H9 (cell line): ENCODE measurements at regions not wholly inside any gene's neighbourhood (a gene's known extent, or its start where the extent isn't known, plus 50 kb on each side); places are given as distances from the start of the nearest gene placed in this dataset.

Experiments
- DNase-seq: peaks from one replicate; pipeline ENCODE4 v3.0.0-alpha.2; 2017
- H2AFZ ChIP-seq: one replicate; pipeline ENCODE4 v1.6.1; 2013; ENCODE audit warnings: mild to moderate bottlenecking, low read length, control low read depth, moderate library complexity
- H2AK5ac ChIP-seq: 2 replicates; pipeline ENCODE4 v1.6.1; 2013; ENCODE audit warnings: low read length, control low read depth, mixed read lengths; ENCODE audit not compliant: insufficient read length
- H2BK120ac ChIP-seq: one replicate; pipeline ENCODE4 v1.6.1; 2013; ENCODE audit warnings: low read depth, mild to moderate bottlenecking, low read length, control low read depth, inconsistent platforms; ENCODE audit not compliant: poor library complexity, severe bottlenecking
- H2BK12ac ChIP-seq: 2 replicates; pipeline ENCODE4 v1.6.1; 2013; ENCODE audit warnings: low read length, control low read depth, mixed read lengths, low read depth; ENCODE audit not compliant: insufficient read length
- H2BK15ac ChIP-seq: 2 replicates; pipeline ENCODE4 v1.6.1; 2013; ENCODE audit warnings: low read depth, low read length, control low read depth
- H2BK20ac ChIP-seq: one replicate; pipeline ENCODE4 v1.6.1; 2013; ENCODE audit warnings: low read depth, mild to moderate bottlenecking, low read length, control low read depth, inconsistent platforms; ENCODE audit not compliant: poor library complexity, severe bottlenecking
- H2BK5ac ChIP-seq: 2 replicates; pipeline ENCODE4 v1.6.1; 2013; ENCODE audit warnings: low read length, control low read depth, mixed read lengths; ENCODE audit not compliant: insufficient read length
- H3K14ac ChIP-seq: 2 replicates; pipeline ENCODE4 v1.6.1; 2013; ENCODE audit warnings: low read length, control low read depth; ENCODE audit not compliant: insufficient read depth
- H3K18ac ChIP-seq: 2 replicates; pipeline ENCODE4 v1.6.1; 2013; ENCODE audit warnings: low read depth, mild to moderate bottlenecking, mixed read lengths, low read length, control low read depth; ENCODE audit not compliant: insufficient read length
- H3K23ac ChIP-seq: 2 replicates; pipeline ENCODE4 v1.6.1; 2013; ENCODE audit warnings: low read length, control low read depth, mixed read lengths, low read depth; ENCODE audit not compliant: insufficient read length
- H3K23me2 ChIP-seq: 2 replicates; pipeline ENCODE4 v1.6.1; 2013; ENCODE audit warnings: low read depth, mild to moderate bottlenecking, mixed read lengths, low read length, control low read depth; ENCODE audit not compliant: insufficient read length, poor library complexity, severe bottlenecking
- H3K27ac ChIP-seq: 2 replicates; pipeline ENCODE4 v1.5.1; 2013; ENCODE audit warnings: low read length, control low read depth, mixed read lengths, low read depth; ENCODE audit not compliant: insufficient read length
- H3K27me3 ChIP-seq: 2 replicates; pipeline ENCODE4 v1.6.1; 2013; ENCODE audit warnings: low read length, control low read depth, inconsistent platforms; ENCODE audit not compliant: insufficient read depth
- H3K4ac ChIP-seq: 2 replicates; pipeline ENCODE4 v1.6.1; 2013; ENCODE audit warnings: low read depth, mild to moderate bottlenecking, control low read depth, inconsistent platforms, low read length, moderate library complexity
- H3K4me1 ChIP-seq: 2 replicates; pipeline ENCODE4 v1.6.1; 2013; ENCODE audit warnings: low read length, control low read depth, inconsistent platforms; ENCODE audit not compliant: insufficient read depth
- H3K4me2 ChIP-seq: 2 replicates; pipeline ENCODE4 v1.6.1; 2013; ENCODE audit warnings: low read length, control low read depth, mixed read lengths; ENCODE audit not compliant: insufficient read length, insufficient read depth
- H3K56ac ChIP-seq: 2 replicates; pipeline ENCODE4 v1.6.1; 2013; ENCODE audit warnings: low read depth, mild to moderate bottlenecking, mixed read lengths, low read length, control low read depth; ENCODE audit not compliant: insufficient read length
- H3K79me1 ChIP-seq: 2 replicates; pipeline ENCODE4 v1.6.1; 2013; ENCODE audit warnings: low read depth, mild to moderate bottlenecking, moderate library complexity, low read length, control low read depth, inconsistent platforms; ENCODE audit not compliant: insufficient read depth, poor library complexity, severe bottlenecking
- H3K79me2 ChIP-seq: 2 replicates; pipeline ENCODE4 v1.6.1; 2013; ENCODE audit warnings: low read length, control low read depth, inconsistent platforms; ENCODE audit not compliant: insufficient read depth
- H3K9ac ChIP-seq: 2 replicates; pipeline ENCODE4 v1.6.1; 2013; ENCODE audit warnings: low read length, control low read depth, mixed read lengths; ENCODE audit not compliant: insufficient read length; ENCODE audit errors: extremely low read depth
- H3K9me3 ChIP-seq: one replicate; pipeline ENCODE4 v1.6.1; 2013; ENCODE audit warnings: low read depth, low read length, inconsistent platforms; ENCODE audit not compliant: control insufficient read depth
- H3T11ph ChIP-seq: one replicate; pipeline ENCODE4 v1.6.1; 2013; ENCODE audit warnings: mild to moderate bottlenecking, low read length, control low read depth, inconsistent platforms
- H4K20me1 ChIP-seq: one replicate; pipeline ENCODE4 v1.6.1; 2013; ENCODE audit not compliant: control insufficient read depth, insufficient read length, insufficient read depth
- H4K5ac ChIP-seq: 2 replicates; pipeline ENCODE4 v1.6.1; 2013; ENCODE audit warnings: low read depth, mild to moderate bottlenecking, mixed read lengths, low read length, control low read depth; ENCODE audit not compliant: insufficient read length
- H4K8ac ChIP-seq: replicated peaks from 2 replicates; pipeline ENCODE4 v1.6.1; 2013; ENCODE audit warnings: low read length, control low read depth, mixed read lengths, low read depth; ENCODE audit not compliant: insufficient read length
- H4K91ac ChIP-seq: 2 replicates; pipeline ENCODE4 v1.6.1; 2013; ENCODE audit warnings: low read depth, mild to moderate bottlenecking, moderate library complexity, mixed read lengths, low read length, control low read depth; ENCODE audit not compliant: insufficient read length
- H3K27ac Mint-ChIP-seq, 3 experiments: 2 replicates in 2 of 3; 3 replicates in 1 of 3; pipeline ENCODE4 v1.8.0; 2020 to 2021; ENCODE audit warnings: mixed read lengths in 3 of 3, mild to moderate bottlenecking in 1 of 3, moderate library complexity in 1 of 3
- H3K27me3 Mint-ChIP-seq: 2 replicates; pipeline ENCODE4 v1.8.0; 2021; ENCODE audit warnings: low read depth, mild to moderate bottlenecking, moderate library complexity, mixed read lengths
- H3K36me3 Mint-ChIP-seq, 3 experiments: 2 replicates in 2 of 3; 3 replicates in 1 of 3; pipeline ENCODE4 v1.8.0; 2020 to 2021; ENCODE audit warnings: low read depth in 3 of 3, mixed read lengths in 3 of 3; ENCODE audit not compliant: insufficient read depth in 1 of 3
- H3K4me1 Mint-ChIP-seq, 2 experiments: 2 replicates each; pipeline ENCODE4 v1.8.0; 2020; ENCODE audit warnings: mixed read lengths in 2 of 2
- H3K4me3 Mint-ChIP-seq, 2 experiments: 2 replicates in 1 of 2; 3 replicates in 1 of 2; pipeline ENCODE4 v1.8.0; 2020 to 2021; ENCODE audit warnings: mild to moderate bottlenecking in 2 of 2, mixed read lengths in 2 of 2, moderate library complexity in 1 of 2
- H3K9me3 Mint-ChIP-seq, 2 experiments: 2 replicates in 1 of 2; 3 replicates in 1 of 2; pipeline ENCODE4 v1.8.0; 2020; ENCODE audit warnings: mild to moderate bottlenecking in 2 of 2, mixed read lengths in 2 of 2, moderate library complexity in 1 of 2
- CTCF ChIP-seq: fragments of 200-600 bp; sonication (generic); conservative IDR thresholded peaks from 3 replicates; pipeline ENCODE4 v1.8.0; 2021; ENCODE audit warnings: antibody characterized with exemption, mild to moderate bottlenecking
- WGBS: extraction: QIAGEN DNeasy Blood & Tissue Kit; methylation state at CpG from one replicate; pipeline ENCODE4 v1.1.7; 2013; ENCODE audit warnings: missing lambda C conversion rate, low lambda C conversion rate, mixed read lengths; ENCODE audit not compliant: insufficient read length; ENCODE audit errors: extremely low coverage; 5-methylcytosine and 5-hydroxymethylcytosine counted together

- no peaks in the 10 kb centered on the region for H3K23me2 ChIP-seq
- no peak overlapping the region for H4K91ac ChIP-seq
- no peak overlapping the region for H4K5ac ChIP-seq
- Mint-ChIP-seq H3K4me1 (no peaks in the 10 kb centered on the region), H3K27ac (no peak overlapping the region), H3K36me3 (no peaks in the 10 kb centered on the region), H3K27me3 (no peaks in the 10 kb centered on the region), H3K9me3 (no peaks in the 10 kb centered on the region; a peak in 1 of 5 replicates), H3K4me3 (no peak overlapping the region)
- H3K4ac ChIP-seq = no peak overlapping the region
- no peak overlapping the region for H3K14ac ChIP-seq
- H4K20me1 ChIP-seq = no peaks in the 10 kb centered on the region
- no peak overlapping the region for H2BK120ac ChIP-seq
- no peak overlapping the region for H3T11ph ChIP-seq
- H3K27ac ChIP-seq = no peak overlapping the region
- DNase-seq = no peak
- no peak overlapping the region for H3K9ac ChIP-seq
- no peaks in the 10 kb centered on the region for H3K27me3 ChIP-seq
- H3K23ac ChIP-seq = no peak overlapping the region
- H3K4me2 ChIP-seq = no peak overlapping the region
- no CpG with 5 or more reads among the region's 6 CpGs for WGBS
- no peaks in the 10 kb centered on the region for H3K9me3 ChIP-seq
- no peak for TF ChIP-seq CTCF
- H2AK5ac ChIP-seq = no peak overlapping the region
- no peak overlapping the region for H3K18ac ChIP-seq
- H3K79me1 ChIP-seq = no peaks in the 10 kb centered on the region
- no peak overlapping the region for H2AFZ ChIP-seq
- no peak overlapping the region for H4K8ac ChIP-seq
- no peak overlapping the region for H3K56ac ChIP-seq
- no peaks in the 10 kb centered on the region for H3K4me1 ChIP-seq
- H2BK12ac ChIP-seq = no peak overlapping the region
- no peaks in the 10 kb centered on the region for H3K79me2 ChIP-seq
- H2BK5ac ChIP-seq = no peak overlapping the region
- no peak overlapping the region for H2BK20ac ChIP-seq
- no peak overlapping the region for H2BK15ac ChIP-seq
These were observed 176.0 kb upstream of the TSC22D1 start for GRCh38 chr13:44752164-44752563.
